NCI-H2196 treated with DMSO at 0.1 percent for 48 hours (cell line): ENCODE measurements at regions not wholly inside any gene's neighbourhood (a gene's known extent, or its start where the extent isn't known, plus 50 kb on each side); places are given as distances from the start of the nearest gene placed in this dataset.

Experiments used
- DNase-seq: peaks from one replicate; lab custom pipeline; 2025; ENCODE audit not compliant: unreplicated experiment; lab: John Stamatoyannopoulos, UW

DNA sequence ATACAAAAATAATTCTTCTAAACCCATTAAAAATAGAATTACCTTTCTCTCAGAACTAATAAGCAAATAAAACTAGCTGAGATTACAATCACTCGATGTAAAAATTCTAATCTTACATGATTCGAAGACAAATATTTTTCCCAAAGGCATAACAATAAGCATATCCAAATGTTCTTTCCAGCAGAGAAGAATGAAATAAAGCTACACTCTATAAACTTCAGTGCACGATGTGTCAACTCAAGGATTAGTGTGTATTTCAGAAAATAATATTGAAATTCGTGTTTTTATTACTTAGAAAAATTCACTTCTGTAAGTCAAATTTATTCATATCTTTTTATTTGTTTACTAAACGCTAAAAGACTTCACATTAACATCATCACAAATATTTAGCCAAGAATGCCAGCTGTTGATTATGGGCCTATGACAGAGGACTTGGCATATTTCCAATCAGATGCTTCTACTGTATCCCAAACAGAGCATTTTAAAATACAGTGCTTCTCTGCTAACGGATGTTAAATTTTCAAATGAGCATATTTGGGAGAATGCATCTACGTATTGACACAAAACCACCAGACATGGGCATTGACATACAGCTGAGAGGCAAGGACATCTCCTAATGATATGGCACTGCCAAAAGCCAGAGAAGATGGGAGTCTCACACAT is 54.7 kb upstream of the PDE7B start:
- no peak for DNase-seq

DNA sequence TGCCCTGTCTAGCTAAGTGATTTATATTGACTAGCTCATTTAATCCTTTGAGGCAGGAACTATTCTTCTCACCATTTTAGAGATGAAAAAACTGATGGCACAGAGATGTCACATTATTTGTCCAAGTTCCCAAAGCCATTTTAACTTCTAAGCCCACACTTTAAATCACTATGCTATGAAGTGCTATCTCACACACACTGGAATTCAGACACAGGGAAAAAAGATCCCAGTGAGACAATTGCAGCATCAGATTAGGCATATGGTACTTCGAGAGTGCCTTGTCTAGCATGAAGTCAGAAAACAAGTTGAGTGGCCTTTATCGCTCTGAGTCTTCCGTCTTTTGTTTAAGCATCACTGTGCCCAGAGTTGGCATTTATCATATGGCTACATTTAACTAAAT is 54.1 kb upstream of the PDE7B start:
- no peak for DNase-seq

DNA sequence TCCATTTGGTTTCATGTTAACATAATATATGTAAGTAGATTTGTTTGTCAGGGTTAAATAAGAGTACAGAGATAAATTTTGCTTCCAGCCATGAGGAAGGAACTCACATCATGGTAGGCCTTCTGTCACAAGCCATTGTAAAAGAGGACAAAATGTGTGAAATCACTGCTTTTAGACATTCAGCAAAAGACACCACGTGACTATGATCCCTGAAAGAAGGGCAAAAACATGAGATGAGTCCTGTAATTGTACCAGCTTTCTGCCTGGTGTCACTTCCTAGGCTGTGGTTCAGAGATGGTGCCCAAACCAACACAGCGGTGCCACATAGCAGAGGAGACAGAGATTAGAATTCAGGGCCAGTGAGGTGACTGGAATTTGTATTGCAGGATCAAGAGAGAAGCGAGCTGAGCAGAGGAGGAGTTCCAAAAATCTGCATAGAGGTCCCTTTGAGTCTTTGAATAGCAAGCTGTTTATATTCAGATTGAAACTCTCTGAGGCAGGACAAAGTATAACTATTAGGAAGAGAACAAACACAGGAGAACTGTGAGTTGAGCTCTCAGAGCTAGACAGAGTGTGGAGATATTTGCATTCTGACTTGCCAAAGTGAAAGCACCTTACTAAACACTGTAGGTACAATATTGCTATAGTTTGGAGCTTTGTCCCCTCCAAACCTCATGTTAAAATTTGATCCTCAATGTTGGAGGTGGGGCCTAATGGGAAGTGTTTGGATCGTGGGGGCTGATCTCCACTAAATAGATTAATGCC is 52.6 kb upstream of the PDE7B start:
- DNase-seq = no peak
